GM23248 (cell line): ENCODE measurements at regions not wholly inside any gene's neighbourhood (a gene's known extent, or its start where the extent isn't known, plus 50 kb on each side); places are given as distances from the start of the nearest gene placed in this dataset.

Experiments
- DNase-seq: peaks from one replicate; pipeline ENCODE4 v3.0.0-alpha.2; 2015
- H2AFZ ChIP-seq: fragments of 200-600 bp; sonication (generic); 2 replicates; pipeline ENCODE4 v1.6.1; 2016; ENCODE audit warnings: antibody characterized with exemption
- H3F3A ChIP-seq: fragments of 200-600 bp; sonication (generic); 2 replicates; pipeline ENCODE4 v1.6.1; 2016; ENCODE audit warnings: mild to moderate bottlenecking, antibody characterized with exemption, mixed run types; ENCODE audit not compliant: insufficient read depth
- H3K27ac ChIP-seq: fragments of 200-600 bp; sonication (generic); 2 replicates; pipeline ENCODE4 v1.5.1; 2016; ENCODE audit warnings: mild to moderate bottlenecking
- H3K27me3 ChIP-seq: fragments of 200-600 bp; sonication (generic); replicated peaks from 2 replicates; pipeline ENCODE4 v1.6.1; 2016; ENCODE audit warnings: mild to moderate bottlenecking; ENCODE audit not compliant: insufficient read depth
- H3K36me3 ChIP-seq: fragments of 200-600 bp; sonication (generic); 2 replicates; pipeline ENCODE4 v1.6.1; 2016; ENCODE audit warnings: low read depth, mild to moderate bottlenecking
- H3K4me1 ChIP-seq: fragments of 200-600 bp; sonication (generic); 2 replicates; pipeline ENCODE4 v1.6.1; 2016; ENCODE audit warnings: mild to moderate bottlenecking; ENCODE audit not compliant: insufficient read depth
- H3K4me2 ChIP-seq: fragments of 200-600 bp; sonication (generic); one replicate; pipeline ENCODE4 v1.6.1; 2016; ENCODE audit warnings: mild to moderate bottlenecking; ENCODE audit not compliant: unreplicated experiment
- H3K4me3 ChIP-seq: fragments of 200-600 bp; sonication (generic); 2 replicates; pipeline ENCODE4 v1.5.1; 2016; ENCODE audit warnings: mild to moderate bottlenecking
- H3K79me2 ChIP-seq: fragments of 200-600 bp; sonication (generic); 2 replicates; pipeline ENCODE4 v1.6.1; 2016; ENCODE audit warnings: mild to moderate bottlenecking; ENCODE audit not compliant: insufficient read depth
- H3K9ac ChIP-seq: fragments of 200-600 bp; sonication (generic); 2 replicates; pipeline ENCODE4 v1.6.1; 2016; ENCODE audit warnings: mild to moderate bottlenecking
- H3K9me2 ChIP-seq: fragments of 200-600 bp; sonication (generic); 2 replicates; pipeline ENCODE4 v1.6.1; 2016; ENCODE audit warnings: mixed run types, mild to moderate bottlenecking, moderate library complexity; ENCODE audit not compliant: insufficient read depth
- H3K9me3 ChIP-seq: fragments of 200-600 bp; sonication (generic); one replicate; pipeline ENCODE4 v1.6.1; 2017; ENCODE audit warnings: low read depth
- H4K20me1 ChIP-seq: fragments of 200-600 bp; sonication (generic); 2 replicates; pipeline ENCODE4 v1.6.0; 2016; ENCODE audit not compliant: insufficient read depth
- EZH2 ChIP-seq: fragments of 200-600 bp; sonication (generic); IDR thresholded peaks from 2 replicates; pipeline ENCODE4 v1.6.1; 2018; ENCODE audit warnings: antibody characterized with exemption, mild to moderate bottlenecking; ENCODE audit not compliant: insufficient read depth, poor library complexity, severe bottlenecking
- EZH2phosphoT487 ChIP-seq: fragments of 200-600 bp; sonication (generic); IDR thresholded peaks from 2 replicates; pipeline ENCODE4 v1.6.1; 2018; ENCODE audit warnings: antibody characterized with exemption, moderate library complexity, mild to moderate bottlenecking, low read depth; ENCODE audit not compliant: insufficient read depth
- WGBS, 2 experiments: methylation state at CpG; one replicate each; pipeline ENCODE4 v1.1.6; 2015 to 2017; ENCODE audit warnings: low lambda C conversion rate in 2 of 2, low coverage in 1 of 2; ENCODE audit errors: missing lambda C conversion rate in 2 of 2; 5-methylcytosine and 5-hydroxymethylcytosine counted together
- in situ Hi-C: fragments of 300-500 bp; cut with MboI; formaldehyde crosslinking; loops from 2 replicates; pipeline ENCODE4 v1.15.0; 2020

GRCh38 chr4:79013756-79014155 is 74.5 kb upstream of the PAQR3 start:
- no peaks in the 10 kb centered on the region for H3K9me3 ChIP-seq
- no peak for DNase-seq
- no peak overlapping the region for H3K27ac ChIP-seq
- H3K9me2 ChIP-seq = no peaks in the 10 kb centered on the region
- H4K20me1 ChIP-seq = no peaks in the 10 kb centered on the region
- no peak overlapping the region for H3K4me2 ChIP-seq
- H3K4me3 ChIP-seq = no peak overlapping the region
- H3K36me3 ChIP-seq = no peaks in the 10 kb centered on the region
- H3K27me3 ChIP-seq = no peaks in the 10 kb centered on the region
- TF ChIP-seq EZH2phosphoT487 = no peak
- TF ChIP-seq EZH2 = no peak
- no peaks in the 10 kb centered on the region for H3F3A ChIP-seq
- H2AFZ ChIP-seq = no peak overlapping the region
- H3K4me1 ChIP-seq = no peaks in the 10 kb centered on the region
- no peak overlapping the region for H3K9ac ChIP-seq
- 6 to 14% methylated on average over 3 of the region's 3 CpGs for WGBS, 2 experiments
- no peaks in the 10 kb centered on the region for H3K79me2 ChIP-seq
- in situ Hi-C loops = no loop called here

GRCh38 chr4:78990938-78991810 is 51.9 kb upstream of the PAQR3 start:
- 60 to 62% methylated on average over 4 of the region's 4 CpGs for WGBS, 2 experiments
- TF ChIP-seq EZH2phosphoT487 (no peak), EZH2 (no peak)
- H3K36me3 ChIP-seq = no peaks in the 10 kb centered on the region
- in situ Hi-C loops = no loop called here
- no peak overlapping the region for H2AFZ ChIP-seq
- no peak overlapping the region for H3K9ac ChIP-seq
- no peaks in the 10 kb centered on the region for H3K9me2 ChIP-seq
- no peaks in the 10 kb centered on the region for H3K9me3 ChIP-seq
- H3F3A ChIP-seq = no peaks in the 10 kb centered on the region
- no peaks in the 10 kb centered on the region for H4K20me1 ChIP-seq
- no peak for DNase-seq
- H3K27me3 ChIP-seq = 0 out of 2 replicates have a peak, but pooled peaks cover 2% of the 10 kb centered on the region
- H3K4me3 ChIP-seq = no peak overlapping the region
- no peaks in the 10 kb centered on the region for H3K4me1 ChIP-seq
- H3K27ac ChIP-seq = no peak overlapping the region
- no peaks in the 10 kb centered on the region for H3K79me2 ChIP-seq
- H3K4me2 ChIP-seq = no peak overlapping the region

DNA sequence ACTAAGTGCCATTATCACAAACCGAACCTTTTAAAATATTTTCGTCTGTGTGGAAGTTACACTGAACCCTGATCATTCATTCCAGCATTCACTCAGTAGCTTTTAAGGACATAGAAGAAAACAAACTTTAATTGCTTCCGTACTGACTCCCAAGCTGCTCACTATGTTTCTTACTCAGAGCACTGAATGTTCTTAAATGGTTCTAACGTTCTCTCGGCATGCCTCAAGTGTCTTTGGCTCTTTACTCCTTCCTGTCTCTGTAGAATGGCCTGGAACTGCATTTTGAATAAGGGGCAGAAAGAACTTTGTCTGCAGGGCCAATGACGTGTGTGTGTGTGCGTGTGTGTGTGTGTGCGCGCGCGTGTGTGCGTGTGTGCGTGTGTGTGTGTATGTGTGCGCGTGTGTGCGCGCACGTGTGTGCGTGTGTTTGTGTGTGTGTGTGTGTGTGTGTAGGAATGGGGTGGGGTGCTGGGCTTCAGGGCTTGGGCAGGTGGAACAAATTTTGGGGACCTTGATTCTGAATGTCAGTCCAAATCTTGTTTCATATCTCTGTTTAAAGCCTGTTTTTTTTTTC is 50.5 kb upstream of the PAQR3 start:
- no peaks in the 10 kb centered on the region for H3K36me3 ChIP-seq
- H3K9me2 ChIP-seq = no peaks in the 10 kb centered on the region
- no peak for TF ChIP-seq EZH2phosphoT487
- no peak for TF ChIP-seq EZH2
- no peak overlapping the region for H2AFZ ChIP-seq
- no peak overlapping the region for H3K4me3 ChIP-seq
- no peak overlapping the region for H3K9ac ChIP-seq
- no peaks in the 10 kb centered on the region for H3K4me1 ChIP-seq
- H3K9me3 ChIP-seq = no peaks in the 10 kb centered on the region
- no peaks in the 10 kb centered on the region for H3K79me2 ChIP-seq
- H3K27ac ChIP-seq = no peak overlapping the region
- H3F3A ChIP-seq = no peaks in the 10 kb centered on the region
- no peak for DNase-seq
- WGBS, 2 experiments = 62 to 64% methylated on average over 18 to 19 of the region's 19 CpGs
- H3K27me3 ChIP-seq = 0 out of 2 replicates have a peak, but pooled peaks cover 4% of the 10 kb centered on the region
- in situ Hi-C loops = no loop called here
- no peak overlapping the region for H3K4me2 ChIP-seq
- H4K20me1 ChIP-seq = no peaks in the 10 kb centered on the region
